Thoracic aorta (tissue), 2 donors: ENCODE measurements at regions not wholly inside any gene's neighbourhood (a gene's known extent, or its start where the extent isn't known, plus 50 kb on each side); places are given as distances from the start of the nearest gene placed in this dataset.

Experiments used
- ATAC-seq: fragments of 150-250 bp; one replicate; pipeline ENCODE4 v1.8.0; 2017; ENCODE audit warnings: low read depth; ENCODE audit not compliant: insufficient number of reproducible peaks, low FRiP score
- DNase-seq: peaks from one replicate; pipeline ENCODE4 v3.0.0-alpha.2; 2020; ENCODE audit warnings: low spot score
- H3K27ac ChIP-seq, 2 donors: fragments of 200-600 bp; sonication (generic); 1 replicate in 1 of 2; 2 replicates in 1 of 2; pipeline ENCODE4 v1.5.1; 2016; ENCODE audit warnings: mild to moderate bottlenecking in 2 of 2, moderate library complexity in 2 of 2
- H3K27me3 ChIP-seq: fragments of 200-600 bp; sonication (generic); replicated peaks from 2 replicates; pipeline ENCODE4 v1.6.0; 2016; ENCODE audit warnings: mild to moderate bottlenecking; ENCODE audit not compliant: insufficient read depth
- H3K36me3 ChIP-seq: fragments of 200-600 bp; sonication (generic); one replicate; pipeline ENCODE4 v1.5.1; 2016
- H3K4me1 ChIP-seq, 2 donors: fragments of 200-600 bp; sonication (generic); 1 replicate in 1 of 2; 2 replicates in 1 of 2; pipeline versions ENCODE4 v1.5.1 to v1.6.0; 2016; ENCODE audit warnings: low read depth in 2 of 2, mild to moderate bottlenecking in 1 of 2; ENCODE audit not compliant: control insufficient read depth in 1 of 2
- H3K4me3 ChIP-seq: fragments of 200-600 bp; sonication (generic); 2 replicates; pipeline ENCODE4 v1.5.1; 2016; ENCODE audit warnings: mild to moderate bottlenecking
- H3K9me3 ChIP-seq: fragments of 200-600 bp; sonication (generic); 2 replicates; pipeline ENCODE4 v1.5.1; 2016
- CTCF ChIP-seq: fragments of 200-600 bp; sonication (generic); IDR thresholded peaks from one replicate; pipeline ENCODE4 v1.5.1; 2019; ENCODE audit warnings: antibody characterized with exemption

- Histone ChIP-seq H3K27me3 (no peaks in the 10 kb centered on the region), H3K9me3 (no peaks in the 10 kb centered on the region), H3K27ac (no peak overlapping the region), H3K4me1 (no peaks in the 10 kb centered on the region), H3K4me3 (no peak overlapping the region), H3K36me3 (no peaks in the 10 kb centered on the region)
- TF ChIP-seq CTCF, result no peak
- ATAC-seq (no peak), DNase-seq (no peak)
These were observed 226.1 kb upstream of the PRKD1 start for GRCh38 chr14:30153717-30154116.

GRCh38 chr14:30156571-30156970 lies 228.9 kb upstream of the PRKD1 start:
- Histone ChIP-seq H3K27me3 (no peaks in the 10 kb centered on the region), H3K9me3 (no peaks in the 10 kb centered on the region), H3K27ac (no peak overlapping the region), H3K4me1 (peaks cover 0 to 5% of the 10 kb centered on the region in 2 donors), H3K36me3 (no peaks in the 10 kb centered on the region), H3K4me3 (no peak overlapping the region)
- ATAC-seq (no peak), DNase-seq (no peak)
- no peak for TF ChIP-seq CTCF

- no peak for DNase-seq
- peaks cover 0 to 5% of the 10 kb centered on the region in 2 donors for H3K4me1 ChIP-seq
- H3K27me3 ChIP-seq, result no peaks in the 10 kb centered on the region
- no peak for ATAC-seq
- no peak overlapping the region for H3K27ac ChIP-seq
- H3K36me3 ChIP-seq, result no peaks in the 10 kb centered on the region
- no peak overlapping the region for H3K4me3 ChIP-seq
- no peaks in the 10 kb centered on the region for H3K9me3 ChIP-seq
- no peak for TF ChIP-seq CTCF
These were observed 230.7 kb upstream of the PRKD1 start for GRCh38 chr14:30158299-30158698.

- no peak for ATAC-seq
- no peak for TF ChIP-seq CTCF
These were observed 231.7 kb upstream of the PRKD1 start for GRCh38 chr14:30159374-30159773.

GRCh38 chr14:30160608-30161007 lies 233.0 kb upstream of the PRKD1 start:
- no peaks in the 10 kb centered on the region for H3K9me3 ChIP-seq
- H3K36me3 ChIP-seq, result no peaks in the 10 kb centered on the region
- DNase-seq (no peak), ATAC-seq (no peak)
- peaks cover 0 to 5% of the 10 kb centered on the region in 2 donors for H3K4me1 ChIP-seq
- no peak overlapping the region for H3K4me3 ChIP-seq
- H3K27ac ChIP-seq, result no peak overlapping the region
- no peak for TF ChIP-seq CTCF
- no peaks in the 10 kb centered on the region for H3K27me3 ChIP-seq

More at GRCh38 chr14:30159374-30159773, 231.7 kb upstream of the PRKD1 start:
- no peak for DNase-seq
- Histone ChIP-seq H3K27me3 (no peaks in the 10 kb centered on the region), H3K9me3 (no peaks in the 10 kb centered on the region), H3K36me3 (no peaks in the 10 kb centered on the region), H3K4me1 (peaks cover 0 to 5% of the 10 kb centered on the region in 2 donors), H3K4me3 (no peak overlapping the region), H3K27ac (no peak overlapping the region)
